Stimulated activated CD4-positive, alpha-beta T cell treated with anti-CD3 and anti-CD28 coated beads, Interleukin-2, amount 100 ng/mL, for 48 hours (primary cell): ENCODE measurements at regions not wholly inside any gene's neighbourhood (a gene's known extent, or its start where the extent isn't known, plus 50 kb on each side); places are given as distances from the start of the nearest gene placed in this dataset.
"Not testable (repeated sequence)": the region's sequence is repeated elsewhere in the genome, so short reads cannot be mapped to it uniquely, and the experiment has no call there.

Source experiments
- DNase-seq, 2 donors: peaks; one replicate each; pipeline ENCODE4 v3.0.0-alpha.2; 2020

DNA sequence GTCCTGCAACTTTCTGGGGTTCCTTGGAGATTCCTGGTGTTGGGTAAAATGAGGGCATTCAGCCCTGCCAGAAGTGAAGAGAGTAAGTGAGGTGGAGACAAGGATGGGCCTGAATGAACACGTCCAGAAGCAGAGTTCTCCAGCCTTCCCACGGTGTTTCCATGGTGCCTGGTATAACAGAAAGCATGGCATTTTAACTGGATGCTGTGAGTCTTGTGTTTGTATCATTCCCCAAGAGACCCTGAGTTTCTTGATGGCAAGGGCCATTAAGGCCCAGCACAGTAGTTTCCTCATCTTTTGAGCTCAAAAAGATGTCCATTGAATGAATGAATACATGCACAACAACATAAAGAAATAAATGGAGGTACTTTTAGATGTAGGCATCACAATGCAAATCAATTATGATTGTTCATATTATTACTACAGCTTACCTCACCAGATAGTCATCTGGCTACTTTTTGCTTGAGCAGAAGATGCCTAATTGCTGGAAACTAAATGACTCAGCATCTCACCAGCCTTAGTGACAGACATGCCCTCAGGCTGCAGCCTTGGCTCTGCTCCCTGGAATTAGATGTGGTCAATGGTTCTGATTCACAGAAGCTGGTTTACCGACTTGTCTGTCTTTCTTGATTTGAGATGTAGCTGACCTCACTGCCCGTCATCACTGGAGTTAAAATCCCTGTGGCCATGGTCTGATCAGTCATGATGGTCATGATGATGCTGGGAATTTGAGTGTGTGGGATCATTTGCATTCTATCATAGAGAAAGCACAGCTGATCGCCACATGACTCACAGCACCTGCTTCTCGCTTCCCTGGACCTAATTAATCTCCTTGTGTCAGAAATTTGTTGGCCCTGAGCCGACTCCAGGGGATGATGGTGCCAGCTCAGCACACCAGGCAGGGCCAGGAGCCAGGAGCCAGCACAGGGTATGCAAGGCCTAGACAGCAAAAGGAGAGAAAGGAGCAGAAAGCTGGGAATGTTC is 83.9 kb downstream of the CXCL12 start:
- no peak for DNase-seq

- DNase-seq, result no peak
These were observed 86.2 kb downstream of the CXCL12 start for GRCh38 chr10:44298713-44299112.

DNA sequence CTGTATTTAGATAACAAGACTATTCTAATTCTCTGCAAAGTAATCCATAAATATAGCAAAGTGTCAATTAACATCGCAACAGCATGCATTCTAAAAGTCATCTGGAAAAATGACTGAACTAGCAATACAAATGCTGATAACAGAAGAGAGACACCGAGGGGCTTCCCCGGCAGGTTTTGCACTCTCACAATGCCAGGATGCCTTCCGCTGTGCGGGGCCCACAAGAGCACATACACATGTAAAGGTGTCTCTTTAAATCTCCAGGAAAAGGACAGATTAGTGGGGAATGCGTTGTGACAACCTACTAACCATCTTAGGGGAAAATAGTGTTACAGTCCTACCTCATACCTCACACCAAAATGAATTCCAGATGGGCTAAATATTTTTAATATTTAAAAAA is 86.9 kb downstream of the CXCL12 start:
- no peak for DNase-seq

- DNase-seq, result no peak
These were observed 89.2 kb downstream of the CXCL12 start for GRCh38 chr10:44295644-44296241.

- DNase-seq, result no peak
These were observed 90.0 kb downstream of the CXCL12 start for GRCh38 chr10:44294726-44295412.

DNA sequence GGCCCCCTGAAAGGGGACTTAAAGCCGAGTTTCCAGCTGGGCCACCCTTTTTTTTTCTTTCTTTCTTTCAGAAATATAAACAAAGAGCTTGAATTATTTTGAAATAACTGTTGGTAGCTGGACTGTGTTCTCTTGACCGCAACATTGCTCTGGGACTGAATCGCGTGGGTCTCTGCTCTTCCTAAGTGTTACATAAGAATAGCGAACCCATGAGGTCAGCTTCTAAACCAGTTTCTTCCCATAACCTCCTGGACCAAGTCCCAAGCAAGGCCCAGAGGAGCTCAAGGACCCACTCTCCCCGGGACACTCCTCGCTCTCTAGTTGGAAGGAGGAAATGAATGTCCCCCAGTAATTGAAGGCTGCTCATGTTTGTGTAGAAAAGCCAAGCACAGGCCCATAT is 91.1 kb downstream of the CXCL12 start:
- no peak for DNase-seq

DNA sequence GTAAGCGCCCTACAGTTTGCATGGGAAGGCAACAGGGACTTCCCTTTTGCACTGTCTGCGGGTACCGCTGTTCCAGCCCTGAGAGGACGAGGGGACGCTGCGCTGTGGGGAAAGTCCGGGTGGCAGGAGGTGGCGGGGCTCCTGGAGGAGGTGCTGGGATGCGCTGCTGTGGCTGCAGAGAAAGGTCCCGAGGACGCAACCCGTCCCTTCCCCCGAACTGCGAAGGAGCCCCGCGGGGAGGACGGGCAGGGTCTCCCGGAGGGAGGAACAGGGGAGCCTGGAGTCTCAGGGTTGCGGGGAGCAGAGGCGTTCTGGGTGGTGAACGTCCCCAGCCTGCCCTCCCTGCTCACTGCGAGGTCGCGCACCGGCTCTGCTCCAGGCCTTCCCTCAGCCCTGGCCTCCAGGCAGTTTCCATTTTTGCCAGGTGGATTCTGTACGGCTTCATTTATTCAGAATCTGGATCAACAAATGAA is 91.6 kb downstream of the CXCL12 start:
- no peak for DNase-seq

- DNase-seq, result no peak
These were observed 92.4 kb downstream of the CXCL12 start for GRCh38 chr10:44292390-44293002.

- DNase-seq, result no peak
These were observed 93.8 kb downstream of the CXCL12 start for GRCh38 chr10:44291091-44291490.

DNA sequence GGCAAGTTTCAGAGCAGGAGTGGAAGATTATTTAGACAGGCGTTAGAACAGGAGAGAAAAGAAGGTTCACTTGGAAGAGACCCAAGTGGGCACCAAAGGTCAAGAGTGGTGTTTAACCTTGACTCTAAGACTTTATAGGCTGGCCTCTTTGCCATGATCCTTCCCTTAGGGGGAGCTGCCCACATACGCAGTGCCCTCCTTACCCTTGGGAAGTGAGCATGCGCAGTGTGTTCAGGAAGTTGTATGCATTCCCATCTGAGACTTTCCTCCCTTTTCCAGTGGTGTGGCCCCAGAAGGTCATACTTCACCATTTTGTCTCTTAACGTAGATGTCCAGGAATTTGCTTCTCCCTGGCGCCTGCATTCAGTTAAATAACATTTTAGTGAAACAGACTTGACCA is 95.8 kb downstream of the CXCL12 start:
- DNase-seq, result no peak

- DNase-seq, result no peak
These were observed 97.5 kb downstream of the CXCL12 start for GRCh38 chr10:44287408-44287807.

GRCh38 chr10:44284198-44285084 is 100.5 kb downstream of the CXCL12 start:
- no peak for DNase-seq

DNA sequence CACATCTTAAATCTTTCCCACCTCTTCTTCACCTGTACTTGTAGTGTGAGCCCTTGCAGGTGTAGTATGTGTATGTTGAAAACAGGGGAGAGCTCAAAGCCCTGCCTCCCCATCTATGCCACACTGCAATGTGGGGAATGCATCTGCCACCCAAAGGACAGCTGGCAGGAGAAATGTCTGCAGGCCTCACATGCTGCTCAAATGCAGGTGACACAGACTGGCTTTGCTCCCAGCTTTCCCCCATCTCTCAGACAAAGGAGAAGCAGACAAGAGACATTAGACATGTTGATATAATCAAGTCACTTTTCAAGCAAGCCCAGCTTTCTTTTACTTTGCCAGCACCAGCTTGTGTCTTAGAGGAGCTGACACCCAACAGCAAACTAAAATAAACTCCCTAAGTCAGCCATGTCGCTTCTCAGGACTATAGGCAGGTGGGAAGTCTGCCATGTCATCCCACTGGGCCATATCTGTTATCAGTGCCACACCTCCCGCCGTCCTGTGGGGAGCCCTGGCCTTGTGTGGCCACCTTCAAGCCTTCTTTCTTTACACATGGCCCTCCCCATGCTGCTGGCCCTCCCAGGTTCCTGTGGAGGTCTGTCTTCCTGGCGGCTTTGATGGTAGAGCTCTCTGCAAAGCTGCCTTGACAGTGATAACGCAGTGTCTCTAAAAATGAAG is 102.1 kb downstream of the CXCL12 start:
- DNase-seq, result no peak

DNA sequence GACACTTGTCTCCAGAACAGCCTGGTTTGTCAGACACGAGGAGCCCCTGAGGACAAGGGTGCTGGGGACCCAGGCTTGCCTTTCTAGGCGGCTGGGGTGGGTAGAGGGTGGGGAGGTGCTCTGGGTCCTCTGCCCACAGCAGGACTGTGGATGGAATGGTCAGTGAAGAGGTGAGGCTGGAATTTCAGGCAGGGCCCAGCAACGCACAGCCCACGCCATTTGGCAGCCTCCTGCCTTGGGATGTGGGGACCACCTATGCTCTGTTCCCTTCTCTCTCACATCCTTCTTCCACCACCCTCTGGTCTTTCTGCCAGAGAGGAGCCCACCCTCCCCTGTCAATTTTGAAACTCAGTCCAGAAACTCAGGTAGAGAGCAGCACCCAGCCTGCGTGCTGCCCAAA is 103.2 kb downstream of the CXCL12 start:
- DNase-seq, result no peak

DNA sequence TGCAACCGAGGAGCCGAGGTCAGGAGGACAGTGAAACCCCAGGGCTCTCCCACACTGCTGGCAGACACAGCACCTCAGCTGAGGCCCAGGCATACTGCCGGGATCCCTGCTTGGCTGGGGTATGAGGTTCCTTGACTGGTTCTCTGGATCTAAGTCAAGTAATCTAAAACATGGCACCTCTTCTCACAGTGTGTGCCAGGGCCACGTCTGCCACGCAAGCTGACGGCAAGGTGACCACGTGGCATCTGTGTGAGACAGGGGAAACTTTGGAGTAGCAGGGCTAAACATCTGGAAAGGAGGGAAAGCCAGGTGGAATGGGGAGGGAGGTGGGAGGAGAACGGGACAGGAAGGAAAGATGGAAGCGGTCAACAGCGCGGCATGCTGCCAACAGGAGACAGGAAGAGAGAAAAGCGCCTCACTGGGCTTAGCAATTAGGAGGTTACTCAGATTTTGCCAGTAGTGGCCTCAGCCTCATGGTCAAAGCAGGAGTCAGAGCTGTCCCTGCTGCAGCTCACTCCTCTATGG is 103.7 kb downstream of the CXCL12 start:
- DNase-seq, result no peak

GRCh38 chr10:44280226-44281014 is 104.5 kb downstream of the CXCL12 start:
- DNase-seq, result no peak

- DNase-seq, result no peak
These were observed 105.3 kb downstream of the CXCL12 start for GRCh38 chr10:44279426-44280126.

DNA sequence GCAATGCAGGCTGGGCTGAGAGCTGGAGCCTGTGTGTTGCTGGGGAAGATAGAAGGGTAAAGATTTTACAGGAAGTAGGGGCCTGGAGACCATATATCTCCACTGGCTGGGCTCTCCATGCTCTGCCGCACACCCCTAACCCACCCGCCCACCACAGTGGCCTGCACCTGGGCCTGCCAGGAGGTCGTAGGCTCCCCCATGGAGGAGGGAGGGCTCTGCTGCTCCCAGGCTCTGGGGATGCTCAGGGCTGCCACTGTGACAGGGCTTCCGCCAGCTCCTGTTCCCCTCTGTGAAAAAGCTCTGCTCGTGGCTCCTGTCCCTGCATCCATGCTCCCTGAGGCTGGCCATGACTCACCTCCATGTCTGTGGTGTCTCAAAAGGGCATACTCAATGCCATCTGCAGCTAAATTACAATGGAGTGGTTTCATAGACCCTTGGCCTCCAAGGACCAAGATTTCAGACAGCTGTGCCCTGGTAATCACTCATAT is 106.0 kb downstream of the CXCL12 start:
- no peak for DNase-seq

DNA sequence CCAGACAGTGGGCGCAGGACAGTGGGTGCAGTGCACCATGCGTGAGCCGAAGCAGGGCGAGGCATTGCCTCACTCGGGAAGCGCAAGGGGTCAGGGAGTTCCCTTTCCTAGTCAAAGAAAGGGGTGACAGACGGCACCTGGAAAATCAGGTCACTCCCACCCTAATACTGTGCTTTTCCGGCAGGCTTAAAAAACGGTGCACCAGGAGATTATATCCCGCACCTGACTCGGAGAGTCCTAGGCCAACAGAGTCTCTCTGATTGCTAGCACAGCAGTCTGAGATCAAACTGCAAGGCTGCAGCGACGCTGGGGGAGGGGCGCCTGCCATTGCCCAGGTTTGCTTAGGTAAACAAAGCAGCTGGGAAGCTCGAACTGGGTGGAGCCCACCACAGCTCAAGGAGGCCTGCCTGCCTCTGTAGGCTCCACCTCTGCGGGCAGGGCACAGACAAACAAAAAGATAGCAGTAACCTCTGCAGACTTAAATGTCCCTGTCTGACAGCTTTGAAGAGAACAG is 116.4 kb downstream of the CXCL12 start:
- not testable (repeated sequence) for DNase-seq
